Neuronal stem cell (in vitro differentiated cells): ENCODE measurements at regions not wholly inside any gene's neighbourhood (a gene's known extent, or its start where the extent isn't known, plus 50 kb on each side); places are given as distances from the start of the nearest gene placed in this dataset.

Experiments
- DNase-seq: peaks from one replicate; pipeline ENCODE4 v3.0.0-alpha.2; 2013; ENCODE audit warnings: low spot score
- H2AFZ ChIP-seq: one replicate; pipeline ENCODE4 v1.6.1; 2013; ENCODE audit warnings: mild to moderate bottlenecking, low read length, inconsistent platforms
- H2AK5ac ChIP-seq: 2 replicates; pipeline ENCODE4 v1.6.1; 2013; ENCODE audit warnings: low read depth, mild to moderate bottlenecking, inconsistent platforms, low read length, moderate library complexity, mixed read lengths
- H2BK120ac ChIP-seq: 2 replicates; pipeline ENCODE4 v1.6.1; 2013; ENCODE audit warnings: low read depth, mild to moderate bottlenecking, inconsistent platforms, low read length, moderate library complexity, mixed read lengths
- H2BK12ac ChIP-seq: one replicate; pipeline ENCODE4 v1.6.1; 2013; ENCODE audit warnings: low read length, inconsistent platforms
- H2BK15ac ChIP-seq: 2 replicates; pipeline ENCODE4 v1.6.1; 2013; ENCODE audit warnings: mild to moderate bottlenecking, low read length, inconsistent platforms, mixed read lengths
- H2BK5ac ChIP-seq: one replicate; pipeline ENCODE4 v1.6.1; 2013; ENCODE audit warnings: inconsistent platforms, mild to moderate bottlenecking, low read length, moderate library complexity
- H3K14ac ChIP-seq: one replicate; pipeline ENCODE4 v1.6.1; 2013; ENCODE audit warnings: low read length, inconsistent platforms
- H3K18ac ChIP-seq: 2 replicates; pipeline ENCODE4 v1.6.1; 2013; ENCODE audit warnings: low read length, inconsistent platforms
- H3K23ac ChIP-seq: 2 replicates; pipeline ENCODE4 v1.6.1; 2013; ENCODE audit warnings: low read depth, mild to moderate bottlenecking, mixed read lengths, low read length, inconsistent platforms; ENCODE audit not compliant: poor library complexity
- H3K27ac ChIP-seq: replicated peaks from 3 replicates; pipeline ENCODE4 v1.5.1; 2013; ENCODE audit warnings: low read length, inconsistent platforms
- H3K27me3 ChIP-seq, 3 experiments: 2 replicates each; pipeline ENCODE4 v1.6.1; 2013; ENCODE audit warnings: low read length in 3 of 3, mild to moderate bottlenecking in 2 of 3, inconsistent platforms in 1 of 3, low read depth in 1 of 3, mixed read lengths in 1 of 3, moderate library complexity in 1 of 3; ENCODE audit not compliant: control insufficient read depth in 3 of 3, insufficient read depth in 3 of 3
- H3K36me3 ChIP-seq, 2 donors: replicated peaks in 1 of 2; 2 replicates each; pipeline ENCODE4 v1.6.1; 2013; ENCODE audit warnings: low read length in 2 of 2; ENCODE audit not compliant: control insufficient read depth in 2 of 2, insufficient read depth in 2 of 2
- H3K4ac ChIP-seq: 2 replicates; pipeline ENCODE4 v1.6.1; 2013; ENCODE audit warnings: inconsistent platforms, mild to moderate bottlenecking, low read length, moderate library complexity
- H3K4me1 ChIP-seq, 2 donors: 1 replicate in 1 of 2; 2 replicates in 1 of 2; pipeline ENCODE4 v1.6.1; 2013; ENCODE audit warnings: low read length in 2 of 2, low read depth in 1 of 2; ENCODE audit not compliant: control insufficient read depth in 2 of 2, insufficient read depth in 1 of 2
- H3K4me2 ChIP-seq: one replicate; pipeline ENCODE4 v1.6.1; 2013; ENCODE audit warnings: mild to moderate bottlenecking, low read length, inconsistent platforms; ENCODE audit not compliant: insufficient read depth, poor library complexity, severe bottlenecking
- H3K4me3 ChIP-seq, 2 donors: 2 replicates each; pipeline ENCODE4 v1.5.1; 2013; ENCODE audit warnings: low read length in 2 of 2, mild to moderate bottlenecking in 2 of 2, inconsistent platforms in 1 of 2, moderate library complexity in 1 of 2
- H3K79me1 ChIP-seq: one replicate; pipeline ENCODE4 v1.6.1; 2013; ENCODE audit warnings: low read depth, mild to moderate bottlenecking, inconsistent platforms, low read length, moderate library complexity
- H3K9ac ChIP-seq: one replicate; pipeline ENCODE4 v1.6.1; 2013; ENCODE audit warnings: mild to moderate bottlenecking, low read depth, low read length, inconsistent platforms; ENCODE audit not compliant: poor library complexity
- H3K9me3 ChIP-seq, 2 donors: replicated peaks in 1 of 2; 2 replicates each; pipeline versions ENCODE3 to v1.6.1; 2013; ENCODE audit warnings: low read length in 2 of 2, mild to moderate bottlenecking in 2 of 2, inconsistent platforms in 1 of 2, low read depth in 1 of 2, mixed read lengths in 1 of 2, moderate library complexity in 1 of 2; ENCODE audit not compliant: control insufficient read depth in 2 of 2, insufficient read depth in 1 of 2
- H4K8ac ChIP-seq: one replicate; pipeline ENCODE4 v1.6.1; 2013; ENCODE audit warnings: low read depth, mild to moderate bottlenecking, inconsistent platforms, low read length, moderate library complexity
- H4K91ac ChIP-seq: one replicate; pipeline ENCODE4 v1.6.1; 2013; ENCODE audit warnings: low read length, low read depth, mild to moderate bottlenecking, inconsistent platforms; ENCODE audit not compliant: poor library complexity
- WGBS, 2 donors: extraction: QIAGEN DNeasy Blood & Tissue Kit; methylation state at CpG; one replicate each; pipeline ENCODE4 v1.1.7; 2013; ENCODE audit warnings: missing lambda C conversion rate in 2 of 2, mixed read lengths in 1 of 2; ENCODE audit not compliant: insufficient read length in 2 of 2, insufficient replicate concordance in 1 of 2; ENCODE audit errors: extremely low coverage in 2 of 2; 5-methylcytosine and 5-hydroxymethylcytosine counted together

GRCh38 chr2:166725927-166726924, 162.1 kb upstream of the XIRP2 start:
- Histone ChIP-seq H3K4me1 (no peaks in the 10 kb centered on the region), H2BK12ac (no peak overlapping the region), H3K79me1 (no peaks in the 10 kb centered on the region), H3K27ac (no peak overlapping the region), H3K4ac (no peak overlapping the region), H4K8ac (no peak overlapping the region), H3K4me2 (no peak overlapping the region), H2BK5ac (no peak overlapping the region), H3K14ac (no peak overlapping the region), H2BK120ac (no peak overlapping the region), H3K9ac (no peak overlapping the region), H2BK15ac (no peak overlapping the region), H3K4me3 (no peak overlapping the region), H2AFZ (no peak overlapping the region), H3K9me3 (no peaks in the 10 kb centered on the region), H3K27me3 (no peaks in the 10 kb centered on the region), H2AK5ac (no peak overlapping the region), H3K36me3 (no peaks in the 10 kb centered on the region), H4K91ac (no peak overlapping the region), H3K23ac (no peak overlapping the region), H3K18ac (no peak overlapping the region)
- no CpG with 5 or more reads among the region's 2 CpGs for WGBS, 2 donors
- DNase-seq: no peak

- no peak overlapping the region for H4K91ac ChIP-seq
- H3K23ac ChIP-seq: no peak overlapping the region
- no peak overlapping the region for H3K4ac ChIP-seq
- H2AK5ac ChIP-seq: no peak overlapping the region
- no peak overlapping the region for H3K14ac ChIP-seq
- H2BK12ac ChIP-seq: no peak overlapping the region
- no peak overlapping the region for H3K18ac ChIP-seq
- H3K4me3 ChIP-seq: no peak overlapping the region
- no peak overlapping the region for H2BK120ac ChIP-seq
- H2BK5ac ChIP-seq: no peak overlapping the region
- no peaks in the 10 kb centered on the region for H3K4me1 ChIP-seq
- DNase-seq: no peak
- no peaks in the 10 kb centered on the region for H3K9me3 ChIP-seq
- no peak overlapping the region for H2BK15ac ChIP-seq
- H3K36me3 ChIP-seq: no peaks in the 10 kb centered on the region
- no peak overlapping the region for H4K8ac ChIP-seq
- H3K4me2 ChIP-seq: no peak overlapping the region
- no peak overlapping the region for H3K9ac ChIP-seq
- H3K79me1 ChIP-seq: no peaks in the 10 kb centered on the region
- no peak overlapping the region for H2AFZ ChIP-seq
- H3K27me3 ChIP-seq: no peaks in the 10 kb centered on the region
- H3K27ac ChIP-seq: no peak overlapping the region
Measured at GRCh38 chr2:166716968-166717367, 171.3 kb upstream of the XIRP2 start.

GRCh38 chr2:166700079-166700478, 188.2 kb upstream of the XIRP2 start:
- Histone ChIP-seq H3K4me3 (no peak overlapping the region), H2BK120ac (no peak overlapping the region), H2AK5ac (no peak overlapping the region), H3K14ac (no peak overlapping the region), H2AFZ (no peak overlapping the region), H3K27me3 (no peaks in the 10 kb centered on the region), H3K27ac (no peak overlapping the region), H3K4me1 (no peaks in the 10 kb centered on the region), H3K23ac (no peak overlapping the region), H4K8ac (no peak overlapping the region), H3K18ac (no peak overlapping the region), H3K4ac (no peak overlapping the region), H4K91ac (no peak overlapping the region), H3K36me3 (no peaks in the 10 kb centered on the region), H2BK15ac (no peak overlapping the region), H3K4me2 (no peak overlapping the region), H3K79me1 (no peaks in the 10 kb centered on the region), H3K9ac (no peak overlapping the region), H2BK5ac (no peak overlapping the region), H3K9me3 (no peaks in the 10 kb centered on the region), H2BK12ac (no peak overlapping the region)
- WGBS, 2 donors: no CpG with 5 or more reads among the region's 2 CpGs
- no peak for DNase-seq

GRCh38 chr2:166695154-166695553, 193.1 kb upstream of the XIRP2 start:
- Histone ChIP-seq H4K91ac (no peak overlapping the region), H3K79me1 (no peaks in the 10 kb centered on the region), H3K9me3 (no peaks in the 10 kb centered on the region), H3K18ac (no peak overlapping the region), H3K4ac (no peak overlapping the region), H2BK5ac (no peak overlapping the region), H2AFZ (no peak overlapping the region), H3K4me1 (no peaks in the 10 kb centered on the region), H2BK12ac (no peak overlapping the region), H3K23ac (no peak overlapping the region), H4K8ac (no peak overlapping the region), H2AK5ac (no peak overlapping the region), H3K9ac (no peak overlapping the region), H3K36me3 (no peaks in the 10 kb centered on the region), H2BK15ac (no peak overlapping the region), H3K4me3 (no peak overlapping the region), H2BK120ac (no peak overlapping the region), H3K14ac (no peak overlapping the region), H3K4me2 (no peak overlapping the region), H3K27ac (no peak overlapping the region), H3K27me3 (no peaks in the 10 kb centered on the region)
- no peak for DNase-seq
- no CpG with 5 or more reads among the region's 1 CpG for WGBS, 2 donors
